ENCODE measurements at regions not wholly inside any gene's neighbourhood (a gene's known extent, or its start where the extent isn't known, plus 50 kb on each side); places are given as distances from the start of the nearest gene placed in this dataset.
"Not testable (repeated sequence)": the region's sequence is repeated elsewhere in the genome, so short reads cannot be mapped to it uniquely, and the experiment has no call there.

GRCh38 chr5:165360366-165360765 lies 1854.9 kb downstream of the MAT2B start:
- DNase-seq, result no peak

GRCh38 chr5:165360784-165361542 lies 1855.5 kb downstream of the MAT2B start:
- DNase-seq, result no peak

- DNase-seq, result no peak
Measured at GRCh38 chr5:165370233-165370632, 1864.8 kb downstream of the MAT2B start.

- no peak for DNase-seq
Measured at GRCh38 chr5:165370794-165371193, 1865.4 kb downstream of the MAT2B start.

GRCh38 chr5:165375201-165375600 lies 1869.8 kb downstream of the MAT2B start:
- no peak for DNase-seq

- no peak for DNase-seq
Measured at GRCh38 chr5:165393839-165394238, 1888.4 kb downstream of the MAT2B start.

- DNase-seq, result no peak
Measured at GRCh38 chr5:165397516-165397915, 1892.1 kb downstream of the MAT2B start.

- DNase-seq, result no peak
Measured at GRCh38 chr5:165400086-165400485, 1894.7 kb downstream of the MAT2B start.

- DNase-seq, result no peak
Measured at GRCh38 chr5:165404917-165405316, 1899.5 kb downstream of the MAT2B start.

- DNase-seq, result no peak
Measured at GRCh38 chr5:165405340-165405739, 1899.9 kb downstream of the MAT2B start.

- DNase-seq, result no peak
Measured at GRCh38 chr5:165407352-165407751, 1901.9 kb downstream of the MAT2B start.

GRCh38 chr5:165410476-165410875 lies 1905.1 kb downstream of the MAT2B start:
- no peak for DNase-seq

- not testable (repeated sequence) for DNase-seq
Measured at GRCh38 chr5:165411532-165411931, 1906.1 kb downstream of the MAT2B start.

GRCh38 chr5:165420493-165420892 lies 1915.1 kb downstream of the MAT2B start:
- no peak for DNase-seq

- DNase-seq, result no peak
Measured at GRCh38 chr5:165423697-165424299, 1918.4 kb downstream of the MAT2B start.

GRCh38 chr5:165425594-165425993 lies 1920.2 kb downstream of the MAT2B start:
- no peak for DNase-seq

GRCh38 chr5:165448753-165449152 lies 1943.3 kb downstream of the MAT2B start:
- DNase-seq, result no peak

GRCh38 chr5:165457859-165458481 lies 1952.6 kb downstream of the MAT2B start:
- DNase-seq, result no peak

- DNase-seq, result no peak
Measured at GRCh38 chr5:165459232-165459631, 1953.8 kb downstream of the MAT2B start.

- DNase-seq, result no peak
Measured at GRCh38 chr5:165460911-165461310, 1955.5 kb downstream of the MAT2B start.

GRCh38 chr5:165477546-165477945 lies 1972.1 kb downstream of the MAT2B start:
- DNase-seq, result no peak

- DNase-seq, result no peak
Measured at GRCh38 chr5:165495829-165496380, 1990.5 kb downstream of the MAT2B start.

- DNase-seq, result no peak
Measured at GRCh38 chr5:165497707-165498106, 1992.3 kb downstream of the MAT2B start.

All from CD4-positive, alpha-beta T cell treated with Interleukin-4 for 4 hours (primary cell).